NCI-H526 (cell line): ENCODE measurements at regions not wholly inside any gene's neighbourhood (a gene's known extent, or its start where the extent isn't known, plus 50 kb on each side); places are given as distances from the start of the nearest gene placed in this dataset.
A peak's percentile ranks its signal among the peaks of the same experiment; 100 is the strongest.

Experiments
- DNase-seq, 2 experiments: peaks; one replicate each; lab custom pipeline; 2025; lab: John Stamatoyannopoulos, UW

DNA sequence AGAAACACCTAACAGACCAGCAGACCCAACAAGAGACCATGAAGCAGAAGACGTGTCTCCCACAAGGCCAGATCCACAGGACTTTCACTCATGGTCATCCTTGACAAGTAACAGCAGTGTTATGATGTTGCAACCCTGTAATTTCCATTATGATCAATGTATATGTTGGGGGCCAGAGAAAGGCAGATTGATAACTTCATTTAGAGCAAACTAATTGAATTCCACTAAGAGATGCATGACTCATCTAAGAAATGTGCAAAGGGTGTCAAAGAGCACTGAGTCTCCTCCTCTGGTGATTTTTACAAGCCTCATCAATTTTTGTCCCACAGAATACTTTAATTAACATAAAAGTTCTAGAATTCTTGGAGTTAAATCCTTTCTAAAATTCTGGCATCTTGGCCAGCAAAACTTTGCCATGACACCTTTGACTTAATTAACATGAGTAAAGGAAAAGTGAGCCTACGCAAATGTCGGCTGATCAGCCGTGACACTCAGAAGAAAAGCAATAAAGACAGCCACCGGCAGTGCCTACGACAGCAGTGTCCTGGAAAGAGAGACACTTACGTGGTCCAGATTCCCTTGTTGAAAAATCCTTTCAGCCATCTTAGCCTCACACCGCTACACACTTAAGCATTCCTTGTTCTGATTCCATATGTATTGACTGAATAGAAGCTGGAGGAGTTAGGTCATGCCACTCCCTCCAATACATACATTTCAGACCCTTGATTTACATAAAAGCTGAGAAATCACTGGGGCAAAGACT lies 370.2 kb upstream of the CCDC196 start:
- DNase-seq = peak in 1 of 2 experiments; percentile 46

DNA sequence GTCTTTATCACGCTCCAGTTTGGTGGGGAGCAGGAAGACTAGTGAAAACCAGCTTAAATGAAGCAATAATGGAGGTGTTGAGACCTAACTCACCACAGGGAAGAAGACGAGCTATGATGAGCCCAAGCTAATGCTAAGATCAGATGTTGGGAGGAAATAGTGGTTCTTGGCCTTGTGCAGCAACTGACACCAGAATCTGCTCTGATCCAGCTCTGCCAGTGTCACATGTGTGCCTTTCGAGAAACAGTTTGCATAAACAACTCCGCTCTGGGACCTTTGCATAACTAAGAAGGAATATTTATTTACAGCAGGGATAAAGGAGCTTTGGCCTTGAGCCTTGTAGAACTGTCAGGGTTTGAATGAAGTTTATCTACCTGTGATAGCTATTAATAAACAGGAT lies 369.4 kb upstream of the CCDC196 start:
- DNase-seq = peak; percentile 83 to 85

DNA sequence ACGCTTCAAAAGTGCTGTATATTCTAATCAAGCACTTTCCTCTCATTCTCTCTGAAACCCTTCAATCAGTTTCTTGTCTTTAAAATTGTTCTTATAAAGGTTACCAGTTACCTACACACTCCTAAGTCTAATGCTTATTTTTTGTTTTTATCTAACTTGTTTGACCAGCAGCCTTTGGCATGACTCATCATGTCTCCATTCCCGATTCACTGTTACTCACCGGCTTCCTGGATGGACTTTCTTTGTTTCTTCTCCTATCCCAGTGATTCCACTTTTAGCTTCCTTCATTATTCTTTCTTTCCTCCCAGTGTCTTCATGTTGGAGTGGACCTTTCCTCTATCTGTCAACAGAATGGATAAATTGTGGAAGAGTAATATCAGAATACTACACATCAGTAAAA lies 368.6 kb upstream of the CCDC196 start:
- no peak for DNase-seq

DNA sequence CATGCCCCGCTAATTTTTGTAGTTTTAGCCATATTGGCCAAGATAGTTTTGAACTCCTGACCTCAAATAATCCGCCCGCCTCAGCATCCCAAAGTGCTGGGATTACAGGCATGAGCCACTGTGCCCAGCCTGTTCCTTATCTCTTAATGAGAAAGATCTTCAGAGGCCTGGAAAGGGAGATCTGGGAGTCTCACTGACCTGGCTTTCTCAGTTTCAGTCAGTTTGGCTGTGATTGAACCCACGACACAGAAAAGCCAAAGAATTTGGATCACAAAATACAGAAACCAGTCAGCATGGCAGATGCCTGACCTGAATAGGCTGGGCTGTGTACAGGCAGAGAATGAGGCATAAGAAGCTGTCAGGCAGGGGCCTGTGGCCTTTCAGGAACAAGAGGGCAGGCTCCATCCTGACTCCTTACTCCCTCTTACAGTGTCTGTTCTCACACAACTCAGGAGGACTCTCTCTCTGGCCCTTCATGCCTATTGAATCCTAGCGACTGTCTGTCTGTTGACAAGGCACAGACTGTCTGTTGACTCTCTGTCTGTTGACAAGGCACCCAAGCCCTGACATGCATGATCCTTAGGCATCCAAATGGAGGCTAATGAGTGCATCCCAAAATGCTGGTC lies 366.5 kb upstream of the CCDC196 start:
- DNase-seq = peak; percentile 70 to 74

DNA sequence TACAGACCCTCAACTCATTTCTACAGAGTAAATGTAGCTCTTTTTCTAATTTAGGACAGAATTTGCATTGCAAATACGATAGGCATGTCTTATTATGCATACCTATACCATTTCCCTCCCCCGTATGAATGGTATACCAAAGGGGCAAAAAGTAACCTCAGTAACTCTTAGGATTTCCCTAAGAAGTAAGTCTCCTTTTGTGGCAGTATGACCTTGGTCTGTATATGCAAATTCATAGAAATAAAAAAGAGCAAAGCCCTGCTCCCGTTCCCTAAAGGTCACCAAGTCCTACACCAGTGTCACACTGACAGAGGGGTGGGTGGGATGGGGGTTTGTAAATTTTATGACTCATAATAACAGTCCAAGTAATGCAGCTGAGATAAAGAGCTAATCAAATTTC lies 365.8 kb upstream of the CCDC196 start:
- peak; percentile 67 to 68 for DNase-seq

DNA sequence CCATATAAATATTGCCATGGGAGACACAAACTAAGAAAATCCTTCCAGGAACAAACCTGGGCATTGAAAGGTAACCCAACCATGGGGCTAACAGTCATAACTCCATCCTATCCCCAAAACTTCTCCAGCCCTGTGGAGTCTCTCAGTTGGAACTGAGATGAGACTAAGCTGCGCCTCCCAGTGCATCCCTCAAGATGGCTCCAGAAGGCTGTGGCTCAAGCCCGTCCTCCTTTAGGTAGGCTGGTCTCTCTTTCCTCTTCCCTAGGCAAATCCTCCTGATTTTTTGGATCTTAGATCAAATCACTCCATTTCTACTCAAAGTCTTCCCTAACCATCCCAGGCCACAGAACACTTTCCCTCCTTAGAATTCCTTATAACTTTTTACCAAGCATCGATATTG lies 364.3 kb upstream of the CCDC196 start:
- peak in 1 of 2 experiments; percentile 5 for DNase-seq

DNA sequence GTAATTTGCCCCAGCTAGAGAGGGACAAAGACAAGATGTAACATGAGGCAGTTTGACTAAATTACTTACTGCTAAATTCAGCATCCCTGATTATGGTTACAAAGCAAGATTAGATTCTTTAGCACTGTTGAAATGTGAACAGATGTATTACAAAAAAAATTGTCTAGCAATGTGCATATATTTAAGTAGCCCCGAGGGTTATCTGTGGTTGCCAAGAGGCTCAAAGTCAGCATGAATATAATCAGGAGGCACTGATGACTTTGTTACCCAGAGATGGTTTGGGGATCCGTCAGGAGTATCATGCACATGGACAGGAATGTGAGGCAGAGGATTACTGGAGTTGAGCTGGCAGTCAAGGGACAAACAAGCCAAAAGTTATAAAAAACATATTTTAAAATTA lies 356.9 kb upstream of the CCDC196 start:
- DNase-seq = no peak

DNA sequence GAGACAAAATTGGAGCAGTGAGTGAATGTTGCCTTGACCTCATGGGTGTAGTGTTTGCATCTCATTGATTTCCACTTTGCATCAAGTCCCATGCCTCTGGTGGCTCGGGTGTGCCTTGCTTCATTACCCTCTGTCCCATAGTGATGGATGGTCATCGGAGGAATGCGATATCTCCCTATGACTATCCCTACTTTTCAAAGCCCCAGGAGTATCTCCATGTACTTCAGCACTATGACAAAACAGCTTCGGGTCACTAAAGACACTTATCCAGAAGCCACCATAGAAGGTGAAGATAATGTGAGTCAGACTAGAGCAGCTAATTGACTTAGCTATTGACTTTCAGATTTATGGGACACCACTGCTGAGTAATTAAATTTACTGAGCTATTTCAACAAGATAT lies 355.1 kb upstream of the CCDC196 start:
- DNase-seq = peak; percentile 32 to 60

DNA sequence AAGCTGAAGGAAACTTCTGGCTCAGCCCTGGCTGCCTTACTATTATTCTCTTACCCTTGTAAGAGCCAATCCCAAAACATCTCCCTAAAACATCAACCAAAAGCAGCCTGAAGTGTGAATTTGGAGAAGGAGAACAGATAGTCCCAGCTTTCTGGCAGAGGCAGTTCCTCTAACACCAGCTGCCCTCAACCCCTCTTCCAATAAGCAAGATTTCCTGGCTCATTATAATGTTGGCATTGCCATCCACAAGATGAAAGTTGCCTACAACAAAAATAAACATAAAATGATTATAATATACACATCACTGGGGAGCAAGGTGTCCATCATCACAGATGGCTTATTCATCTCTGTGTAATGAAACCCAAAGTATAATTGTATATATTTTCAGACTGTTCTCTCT lies 352.5 kb upstream of the CCDC196 start:
- DNase-seq = no peak

DNA sequence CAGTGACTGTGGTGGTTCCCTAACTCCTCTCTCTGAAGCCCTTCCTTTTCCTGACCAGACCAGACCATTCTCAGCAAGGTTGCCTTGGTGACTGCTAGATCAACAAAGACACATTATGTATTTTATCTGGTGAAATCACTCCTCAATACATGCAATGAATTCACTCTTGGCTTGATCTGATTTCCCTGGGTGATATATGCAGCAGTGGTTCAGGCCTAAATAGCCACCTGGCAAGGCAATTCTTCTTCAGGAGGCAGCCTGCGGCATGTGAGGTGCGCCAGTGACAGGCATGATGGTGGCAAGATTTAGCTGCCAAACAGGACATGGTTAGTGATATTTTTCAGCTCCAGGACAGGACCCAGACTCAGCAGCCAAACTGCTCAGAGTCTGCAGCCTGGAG lies 350.3 kb upstream of the CCDC196 start:
- DNase-seq = peak; percentile 13 to 28

DNA sequence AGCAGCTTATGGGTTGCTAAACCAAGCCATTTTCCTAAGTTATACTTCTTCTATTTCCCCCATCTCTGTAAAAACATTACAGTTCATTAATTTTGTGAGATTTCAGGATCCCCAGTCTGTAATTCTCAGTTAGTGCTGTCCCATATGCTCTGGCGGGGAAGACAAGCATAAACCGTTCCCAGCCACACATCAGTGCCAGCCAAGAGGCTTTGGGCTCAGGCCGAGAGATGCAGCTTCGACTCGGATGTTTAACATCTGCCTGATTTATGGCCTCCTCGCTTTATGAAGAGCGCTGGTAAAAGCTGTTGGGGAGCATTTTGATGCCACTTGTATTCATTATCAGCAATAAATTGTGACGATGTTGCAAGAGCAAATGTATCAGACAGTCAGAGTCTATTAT lies 349.1 kb upstream of the CCDC196 start:
- DNase-seq = no peak

DNA sequence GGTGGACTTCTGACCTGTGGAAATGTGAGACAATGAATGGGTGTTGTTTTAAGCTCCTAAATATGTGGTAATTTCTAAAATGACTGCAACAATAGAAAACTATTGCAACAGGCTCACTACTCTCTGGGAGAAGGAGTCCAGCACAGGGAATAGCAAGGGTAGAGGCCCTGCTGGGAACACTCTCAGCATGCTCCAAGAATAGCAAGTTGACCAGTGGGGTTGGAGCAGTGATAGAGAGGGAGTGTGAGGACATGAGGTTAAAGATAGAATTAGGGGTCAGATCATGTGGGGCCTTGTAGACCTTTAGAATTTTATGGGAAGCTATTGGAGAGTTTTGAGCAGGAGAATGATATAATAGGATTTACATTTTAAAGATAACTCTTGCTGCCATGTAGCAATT lies 346.7 kb upstream of the CCDC196 start:
- DNase-seq = no peak

DNA sequence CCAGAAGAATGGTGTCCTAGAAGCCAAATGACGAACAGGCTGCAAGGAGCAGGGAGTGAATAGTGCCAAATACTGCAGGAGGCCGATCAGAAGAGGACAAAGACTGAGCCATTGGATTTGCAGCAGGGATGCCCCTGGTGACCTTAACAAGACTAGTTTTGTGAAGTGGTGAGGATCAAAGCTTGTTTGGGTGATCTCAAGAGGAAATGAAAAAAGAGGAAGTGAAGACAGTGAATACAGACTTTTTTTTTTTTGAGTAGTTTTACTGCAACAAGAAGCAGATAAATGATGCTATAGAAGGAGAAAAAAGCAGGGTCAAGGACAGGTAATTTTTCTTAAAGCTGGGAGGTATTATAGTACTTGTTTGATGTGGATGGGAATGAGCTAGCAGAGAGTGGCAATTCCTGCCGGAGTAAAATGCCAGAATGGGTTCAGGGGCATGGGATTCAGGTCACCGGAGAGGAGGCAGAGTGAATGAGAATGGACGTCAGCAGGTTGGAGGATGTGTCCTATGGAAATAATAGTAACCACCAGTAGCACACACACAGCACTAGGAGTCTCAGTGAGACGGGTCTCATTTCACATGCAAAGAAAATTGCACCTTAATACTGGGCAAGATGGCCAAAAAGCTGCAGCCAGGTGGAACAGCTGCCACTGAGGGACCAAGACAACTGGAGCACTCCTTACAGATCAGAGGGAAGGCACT lies 345.8 kb upstream of the CCDC196 start:
- DNase-seq = no peak

DNA sequence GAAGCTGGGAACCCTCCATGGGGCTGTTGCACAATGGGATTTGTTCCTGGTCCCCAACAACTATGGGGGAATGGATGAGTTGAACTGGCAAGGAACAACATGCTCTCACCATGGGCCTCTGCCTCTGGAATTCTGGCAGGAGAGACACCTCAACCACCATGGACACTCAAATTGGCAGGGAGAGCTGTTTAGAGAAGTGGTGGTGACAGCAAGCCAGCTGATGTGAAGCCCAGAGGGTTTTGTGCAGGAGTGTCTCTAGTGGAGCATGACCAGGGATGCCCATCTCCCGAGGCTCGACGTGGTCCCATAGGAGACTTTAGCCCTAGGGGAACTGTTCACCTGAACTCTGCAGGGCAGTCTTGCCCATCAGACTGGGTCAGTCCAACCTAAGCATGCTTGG lies 345.2 kb upstream of the CCDC196 start:
- DNase-seq = no peak

DNA sequence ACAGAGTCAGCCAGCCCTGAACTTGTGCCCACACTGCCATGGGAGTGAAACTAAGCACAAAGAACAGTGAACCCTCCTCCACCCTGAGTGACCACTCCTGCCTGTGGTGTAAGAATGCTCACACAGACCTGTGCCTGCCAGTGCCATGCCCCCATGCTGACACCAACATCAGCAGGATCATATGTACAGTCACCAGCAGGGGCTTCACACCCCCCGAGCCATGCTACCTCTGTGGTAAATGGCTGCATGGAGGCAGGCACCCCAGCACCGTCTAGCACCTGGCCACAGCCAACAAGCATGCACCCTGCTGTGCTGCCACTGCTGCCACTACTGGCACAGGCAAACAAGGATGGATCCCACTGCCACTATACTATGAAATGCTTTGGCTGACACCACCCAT lies 344.4 kb upstream of the CCDC196 start:
- DNase-seq = no peak

DNA sequence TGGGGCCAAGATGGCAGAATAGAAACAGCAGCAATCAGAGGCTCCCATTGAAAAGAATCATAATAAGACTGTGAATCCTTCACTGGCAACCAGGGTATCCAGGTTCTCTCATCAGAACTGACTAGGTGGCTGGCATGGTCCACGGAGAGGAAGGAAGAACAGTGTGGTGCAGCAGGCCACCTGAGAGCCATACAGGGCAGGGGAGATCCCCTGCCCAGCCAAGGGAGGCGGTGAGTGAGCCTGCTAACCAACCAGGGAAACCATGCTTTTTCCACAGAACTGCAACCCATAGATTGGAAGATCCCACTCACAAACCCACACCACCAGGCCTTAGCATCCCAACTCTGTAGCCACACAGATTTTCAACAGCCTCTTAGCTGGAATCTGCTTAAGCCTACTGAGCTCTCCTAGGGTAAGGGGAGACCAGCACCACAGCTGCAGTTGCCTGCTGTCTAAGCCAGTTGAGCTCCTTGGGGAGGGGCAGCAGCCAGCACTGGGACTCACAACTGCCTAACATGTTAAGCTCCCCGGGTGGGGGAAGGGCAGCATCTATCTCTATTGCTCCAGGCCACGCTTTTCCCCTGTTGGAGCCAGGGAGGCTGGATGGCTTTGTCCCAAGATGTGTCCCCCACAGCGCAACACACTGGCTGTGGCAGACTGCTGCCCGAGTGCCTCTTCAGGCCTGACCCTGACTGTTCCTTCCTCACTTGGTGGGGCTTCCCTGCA lies 342.6 kb upstream of the CCDC196 start:
- no peak for DNase-seq

DNA sequence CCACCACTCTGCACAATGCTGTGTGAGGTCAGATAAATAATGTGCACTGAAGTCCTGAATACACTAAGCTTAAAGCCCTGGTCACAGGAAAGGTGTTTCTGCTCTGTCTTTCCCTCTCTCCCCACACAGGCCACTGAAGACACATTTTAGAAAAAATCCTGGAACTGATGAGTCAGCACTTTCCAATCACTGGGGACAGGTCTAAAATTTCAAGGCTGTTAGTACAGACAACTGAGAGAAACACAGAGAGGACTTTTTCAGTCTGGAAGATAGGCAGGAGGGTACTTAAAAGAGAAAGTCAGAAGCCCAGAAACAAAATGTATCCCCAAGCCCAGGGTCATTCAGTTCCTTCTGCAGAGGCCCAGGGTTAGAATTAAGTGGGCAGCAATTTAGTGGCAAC lies 333.9 kb upstream of the CCDC196 start:
- no peak for DNase-seq

DNA sequence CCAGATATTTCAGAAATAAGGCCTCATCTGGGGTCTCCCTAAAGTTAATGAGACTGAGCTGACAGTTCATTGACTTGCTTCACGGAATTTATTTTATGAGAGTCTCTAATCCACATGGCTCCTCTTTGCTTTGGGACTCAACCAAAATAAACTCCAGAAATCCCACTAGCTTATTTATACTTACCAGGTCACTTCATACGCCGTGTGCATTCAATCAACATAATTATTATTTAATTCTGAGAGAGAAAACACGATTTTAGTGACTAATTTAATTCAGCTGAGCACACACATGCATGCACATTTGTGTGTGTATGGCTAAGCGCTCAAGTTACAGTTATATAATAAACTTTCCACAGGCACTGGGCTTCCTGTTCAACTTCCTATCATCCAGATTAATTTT lies 333.4 kb upstream of the CCDC196 start:
- no peak for DNase-seq

DNA sequence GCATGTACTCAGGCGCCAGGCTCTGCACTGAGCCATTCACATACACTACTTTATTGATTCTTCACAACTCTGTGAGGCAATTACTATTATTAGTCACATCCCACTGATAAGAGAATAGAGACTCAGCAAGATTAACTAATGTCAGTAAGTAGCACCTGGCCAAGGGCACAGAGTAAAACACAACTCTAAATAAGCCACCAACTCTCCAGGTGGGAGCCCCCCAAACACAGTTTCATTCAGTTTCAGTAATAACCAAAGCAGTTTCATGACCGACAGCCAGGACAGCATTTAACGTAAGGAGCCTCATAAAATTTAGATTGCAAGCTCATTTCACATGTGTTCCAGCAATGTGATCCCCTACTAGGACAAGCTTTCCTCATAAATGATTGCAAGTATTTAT lies 323.1 kb upstream of the CCDC196 start:
- DNase-seq = no peak

DNA sequence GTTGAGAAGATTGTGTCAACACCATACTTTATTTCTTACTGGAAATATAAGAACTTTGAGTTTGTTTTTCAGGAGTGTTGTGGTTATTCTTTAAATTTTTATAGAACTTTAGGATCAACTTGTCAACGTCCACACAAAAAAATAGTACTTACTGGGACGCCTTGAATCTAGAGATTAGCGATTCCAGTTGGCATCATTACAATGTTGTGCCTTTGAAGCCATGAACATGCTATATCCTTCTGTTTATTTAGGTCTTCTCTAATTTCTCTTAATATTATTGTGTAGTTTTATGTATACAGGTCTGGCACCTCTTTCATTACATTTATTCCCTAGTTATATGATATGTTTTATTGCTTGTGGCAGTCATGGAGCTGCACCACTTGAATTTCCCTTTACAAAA lies 320.8 kb upstream of the CCDC196 start:
- DNase-seq = no peak

DNA sequence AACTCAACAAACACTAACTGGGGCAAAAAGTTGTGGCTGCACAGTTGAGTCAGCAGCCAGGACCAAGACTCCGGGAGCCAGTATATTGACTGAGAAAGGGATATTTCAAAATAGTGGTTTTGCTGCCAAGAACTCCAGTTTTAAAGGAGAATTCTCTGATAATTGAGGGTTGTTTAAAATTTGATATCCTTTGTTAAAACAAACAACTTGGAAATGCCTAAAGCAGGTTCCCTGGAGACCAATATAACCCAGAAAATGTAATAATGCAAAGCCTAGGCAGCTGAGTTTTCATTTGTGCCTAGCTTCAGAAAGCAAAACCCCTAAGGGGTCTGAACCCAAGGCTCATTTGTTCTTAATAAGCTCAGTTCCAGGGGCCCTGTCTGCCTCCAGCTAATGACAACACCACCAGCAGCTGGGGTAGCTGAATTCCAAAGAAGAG lies 311.7 kb upstream of the CCDC196 start:
- no peak for DNase-seq

DNA sequence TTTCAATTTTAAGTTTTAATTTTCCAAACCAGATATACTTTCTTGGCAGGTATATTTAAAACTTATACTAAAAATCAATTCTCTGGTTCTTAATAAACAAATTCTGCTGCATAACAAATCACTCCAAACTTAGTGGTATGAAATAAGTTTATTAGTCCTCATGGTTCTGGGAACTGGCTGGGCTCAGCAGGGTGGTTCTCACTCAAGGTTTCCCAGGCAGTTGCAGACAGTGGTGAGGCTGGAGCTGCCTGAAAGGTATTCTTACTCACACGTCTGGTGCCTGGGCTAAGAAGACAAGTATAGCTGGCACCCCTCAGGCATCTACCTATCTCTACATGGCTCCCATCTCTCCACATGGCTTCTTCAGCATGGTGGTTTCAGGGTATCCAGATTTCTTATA lies 308.2 kb upstream of the CCDC196 start:
- no peak for DNase-seq

DNA sequence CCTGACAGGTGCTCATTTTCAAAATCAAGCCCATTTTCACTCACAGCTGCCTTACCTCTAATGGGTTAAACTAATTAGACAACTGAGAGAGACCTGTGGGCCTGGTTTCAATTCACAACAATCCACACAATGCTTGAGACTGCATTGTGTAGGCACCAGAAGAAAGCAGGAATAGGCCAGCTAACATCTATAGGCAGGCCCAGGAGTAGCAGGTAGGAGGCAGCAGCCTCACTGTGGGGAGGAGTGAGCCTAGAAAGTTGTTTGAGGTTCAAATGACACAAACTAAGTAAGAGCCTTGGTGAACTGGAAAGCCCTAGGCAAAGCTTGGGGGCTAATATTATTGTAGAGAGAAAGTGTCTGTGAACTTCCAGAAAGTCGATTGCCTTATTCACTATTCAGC lies 289.5 kb upstream of the CCDC196 start:
- no peak for DNase-seq
